Vagina (tissue), 2 donors: ENCODE measurements at regions not wholly inside any gene's neighbourhood (a gene's known extent, or its start where the extent isn't known, plus 50 kb on each side); places are given as distances from the start of the nearest gene placed in this dataset.

ENCODE experiments used
- CTCF ChIP-seq, 3 experiments: fragments of 450-650 bp in 2 of 3; fragments of 200-600 bp in 1 of 3; sonication (generic) in 1 of 3; IDR thresholded peaks; one replicate each; pipeline ENCODE4 v1.5.1; 2017 to 2019; ENCODE audit warnings: antibody characterized with exemption in 3 of 3, mild to moderate bottlenecking in 2 of 3, moderate library complexity in 2 of 3
- POLR2A ChIP-seq, 2 donors: fragments of 450-650 bp; IDR thresholded peaks; one replicate each; pipeline ENCODE4 v1.6.1; 2017; ENCODE audit warnings: antibody characterized with exemption in 2 of 2, mild to moderate bottlenecking in 2 of 2, moderate library complexity in 2 of 2

- TF ChIP-seq POLR2A (IDR thresholded peaks at IDR 0.05): no peak
- no peak for TF ChIP-seq CTCF (IDR thresholded peaks at IDR 0.05)
These were observed 229.8 kb downstream of the PIK3C3 start for GRCh38 chr18:42184685-42185477.
